CD14-positive monocyte (primary cell): ENCODE measurements at regions not wholly inside any gene's neighbourhood (a gene's known extent, or its start where the extent isn't known, plus 50 kb on each side); places are given as distances from the start of the nearest gene placed in this dataset.

ENCODE experiments used
- DNase-seq, 3 donors: peaks; one replicate each; pipeline ENCODE4 v3.0.0-alpha.2; 2011 to 2022
- H2AFZ ChIP-seq: 2 replicates; pipeline ENCODE4 v1.6.0; 2012; ENCODE audit warnings: mild to moderate bottlenecking, low read depth, low read length, inconsistent platforms; ENCODE audit not compliant: insufficient read depth, poor library complexity, severe bottlenecking
- H3K27ac ChIP-seq, 2 donors: 1 replicate in 1 of 2; 2 replicates in 1 of 2; pipeline ENCODE4 v1.5.1; 2012 to 2013; ENCODE audit warnings: low read length in 2 of 2, control low read depth in 1 of 2, inconsistent platforms in 1 of 2, low read depth in 1 of 2, mild to moderate bottlenecking in 1 of 2
- H3K27me3 ChIP-seq, 2 donors: one replicate each; pipeline versions ENCODE4 v1.6.0 to v1.6.1; 2011 to 2013; ENCODE audit warnings: low read length in 2 of 2; ENCODE audit not compliant: control insufficient read depth in 2 of 2, insufficient read depth in 2 of 2
- H3K36me3 ChIP-seq, 2 donors: replicated peaks in 1 of 2; 1 replicate in 1 of 2; 2 replicates in 1 of 2; pipeline versions ENCODE4 v1.5.1 to v1.6.1; 2012 to 2013; ENCODE audit warnings: low read length in 2 of 2, control low read depth in 1 of 2, inconsistent platforms in 1 of 2, mild to moderate bottlenecking in 1 of 2; ENCODE audit not compliant: insufficient read depth in 2 of 2, control insufficient read depth in 1 of 2
- H3K4me1 ChIP-seq, 2 donors: 1 replicate in 1 of 2; 2 replicates in 1 of 2; pipeline versions ENCODE4 v1.5.1 to v1.6.1; 2012 to 2013; ENCODE audit warnings: low read length in 2 of 2, control low read depth in 1 of 2, inconsistent platforms in 1 of 2, mild to moderate bottlenecking in 1 of 2, moderate library complexity in 1 of 2; ENCODE audit not compliant: insufficient read depth in 2 of 2, control insufficient read depth in 1 of 2
- H3K4me2 ChIP-seq: replicated peaks from 2 replicates; pipeline ENCODE3; 2012; ENCODE audit warnings: low read length, moderate library complexity, mild to moderate bottlenecking; ENCODE audit not compliant: poor library complexity, severe bottlenecking; ENCODE audit errors: extremely low read depth
- H3K4me3 ChIP-seq, 3 experiments: fragments of 200-600 bp in 1 of 3; sonication (generic) in 1 of 3; replicated peaks in 1 of 3; 1 replicate in 2 of 3; 2 replicates in 1 of 3; pipeline ENCODE4 v1.5.1; 2011 to 2013; ENCODE audit warnings: low read length in 3 of 3, mild to moderate bottlenecking in 3 of 3, control low read depth in 2 of 3, low read depth in 2 of 3, inconsistent platforms in 1 of 3, moderate library complexity in 1 of 3
- H3K79me2 ChIP-seq: 2 replicates; pipeline ENCODE4 v1.6.0; 2012; ENCODE audit warnings: mild to moderate bottlenecking, control low read depth, inconsistent platforms, low read length, moderate library complexity; ENCODE audit not compliant: insufficient read depth
- H3K9ac ChIP-seq: 2 replicates; pipeline ENCODE4 v1.6.0; 2017; ENCODE audit warnings: low read length, mild to moderate bottlenecking; ENCODE audit not compliant: insufficient read depth, poor library complexity, severe bottlenecking
- H3K9me3 ChIP-seq, 2 donors: replicated peaks in 1 of 2; 1 replicate in 1 of 2; 2 replicates in 1 of 2; pipeline versions ENCODE4 v1.5.1 to v1.6.1; 2012 to 2013; ENCODE audit warnings: low read length in 2 of 2, control low read depth in 1 of 2; ENCODE audit not compliant: control insufficient read depth in 1 of 2, insufficient read depth in 1 of 2
- H4K20me1 ChIP-seq: 2 replicates; pipeline ENCODE4 v1.6.0; 2012; ENCODE audit warnings: mild to moderate bottlenecking, low read length, control low read depth, moderate library complexity; ENCODE audit not compliant: insufficient read depth
- H3K27ac Mint-ChIP-seq, 7 donors: one replicate each; pipeline ENCODE4 v1.8.0; 2020; ENCODE audit warnings: mild to moderate bottlenecking in 7 of 7, mixed read lengths in 7 of 7, moderate library complexity in 6 of 7, inconsistent platforms in 2 of 7
- H3K27me3 Mint-ChIP-seq, 3 donors: one replicate each; pipeline ENCODE4 v1.8.0; 2021 to 2022; ENCODE audit warnings: low read depth in 3 of 3, mild to moderate bottlenecking in 3 of 3, mixed read lengths in 3 of 3, moderate library complexity in 3 of 3, inconsistent platforms in 1 of 3
- H3K36me3 Mint-ChIP-seq, 2 donors: one replicate each; pipeline ENCODE4 v1.8.0; 2020; ENCODE audit warnings: mixed read lengths in 2 of 2, inconsistent platforms in 1 of 2, mild to moderate bottlenecking in 1 of 2
- H3K4me1 Mint-ChIP-seq: one replicate; pipeline ENCODE4 v1.8.0; 2020; ENCODE audit warnings: mild to moderate bottlenecking, mixed read lengths
- H3K4me3 Mint-ChIP-seq, 2 donors: one replicate each; pipeline ENCODE4 v1.8.0; 2020; ENCODE audit warnings: mild to moderate bottlenecking in 2 of 2, mixed read lengths in 2 of 2, moderate library complexity in 1 of 2
- H3K9me3 Mint-ChIP-seq, 7 donors: one replicate each; pipeline ENCODE4 v1.8.0; 2020 to 2022; ENCODE audit warnings: mixed read lengths in 7 of 7, mild to moderate bottlenecking in 6 of 7, moderate library complexity in 6 of 7, inconsistent platforms in 2 of 7
- WGBS: methylation state at CpG from one replicate; pipeline ENCODE4 v1.1.5; 2013; ENCODE audit warnings: missing lambda C conversion rate; ENCODE audit not compliant: insufficient coverage; 5-methylcytosine and 5-hydroxymethylcytosine counted together
- intact Hi-C, 2 donors: fragments of 100-400 bp; cut with micrococcal nuclease; formaldehyde crosslinking; loops; one replicate each; pipeline versions ENCODE4 v1.15.0 to v1.15.1; 2023
- TF ChIP-seq, protein P1 (sequence below): fragments of 200-600 bp; IDR thresholded peaks from one replicate; pipeline ENCODE4 v1.8.0; 2022; ENCODE audit warnings: antibody characterized with exemption, mild to moderate bottlenecking

DNA sequence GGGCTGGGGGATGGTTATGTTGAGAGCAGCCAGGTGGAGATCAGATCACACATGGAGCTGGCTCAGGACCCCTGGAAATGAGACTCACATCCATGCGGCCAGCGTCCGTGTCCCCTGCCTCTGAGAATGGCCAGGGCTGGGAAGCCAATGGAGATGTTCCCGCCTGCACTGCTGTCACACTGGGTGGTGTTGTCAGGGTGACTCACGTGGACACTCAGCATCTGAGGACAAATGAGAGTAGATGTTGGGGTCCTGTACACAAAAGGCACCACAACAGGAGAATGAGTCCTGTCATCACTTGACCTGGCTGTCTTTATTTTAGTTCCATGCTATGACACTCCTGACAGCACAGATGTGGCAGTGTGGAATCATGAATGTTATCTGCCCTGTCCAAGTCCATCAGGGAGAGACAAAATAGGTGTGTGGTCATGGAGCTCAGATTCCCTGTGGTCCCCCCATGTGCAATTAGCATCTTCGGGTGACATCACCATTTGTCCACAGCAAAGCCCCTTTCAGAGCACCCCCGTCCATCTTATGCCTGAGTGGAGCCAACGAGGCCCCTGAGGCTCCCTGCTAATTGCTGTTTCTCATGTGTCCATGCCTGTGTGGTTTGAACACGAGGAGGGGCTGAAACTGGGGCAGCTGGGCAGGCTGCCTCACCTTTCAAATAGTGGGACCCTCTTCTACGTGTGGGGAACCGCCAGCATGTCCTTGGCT is 393.5 kb downstream of the AACS start:
- TF ChIP-seq, protein P1, sequence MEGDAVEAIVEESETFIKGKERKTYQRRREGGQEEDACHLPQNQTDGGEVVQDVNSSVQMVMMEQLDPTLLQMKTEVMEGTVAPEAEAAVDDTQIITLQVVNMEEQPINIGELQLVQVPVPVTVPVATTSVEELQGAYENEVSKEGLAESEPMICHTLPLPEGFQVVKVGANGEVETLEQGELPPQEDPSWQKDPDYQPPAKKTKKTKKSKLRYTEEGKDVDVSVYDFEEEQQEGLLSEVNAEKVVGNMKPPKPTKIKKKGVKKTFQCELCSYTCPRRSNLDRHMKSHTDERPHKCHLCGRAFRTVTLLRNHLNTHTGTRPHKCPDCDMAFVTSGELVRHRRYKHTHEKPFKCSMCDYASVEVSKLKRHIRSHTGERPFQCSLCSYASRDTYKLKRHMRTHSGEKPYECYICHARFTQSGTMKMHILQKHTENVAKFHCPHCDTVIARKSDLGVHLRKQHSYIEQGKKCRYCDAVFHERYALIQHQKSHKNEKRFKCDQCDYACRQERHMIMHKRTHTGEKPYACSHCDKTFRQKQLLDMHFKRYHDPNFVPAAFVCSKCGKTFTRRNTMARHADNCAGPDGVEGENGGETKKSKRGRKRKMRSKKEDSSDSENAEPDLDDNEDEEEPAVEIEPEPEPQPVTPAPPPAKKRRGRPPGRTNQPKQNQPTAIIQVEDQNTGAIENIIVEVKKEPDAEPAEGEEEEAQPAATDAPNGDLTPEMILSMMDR = no peak
- H4K20me1 ChIP-seq = no peaks in the 10 kb centered on the region
- DNase-seq = no peak
- H3K79me2 ChIP-seq = no peaks in the 10 kb centered on the region
- H3K36me3 ChIP-seq = no peaks in the 10 kb centered on the region
- peaks cover 0 to 6% (median 0%) of the 10 kb centered on the region in 7 donors for H3K9me3 Mint-ChIP-seq
- H3K4me2 ChIP-seq = no peak overlapping the region
- H3K9ac ChIP-seq = no peak overlapping the region
- H3K4me3 Mint-ChIP-seq = no peak overlapping the region
- no peak overlapping the region for H3K27ac ChIP-seq
- no peak overlapping the region for H3K4me3 ChIP-seq
- peaks cover 2 to 4% (median 4%) of the 10 kb centered on the region in 3 donors for H3K27me3 Mint-ChIP-seq
- H3K9me3 ChIP-seq = no peaks in the 10 kb centered on the region
- no peaks in the 10 kb centered on the region for H3K4me1 Mint-ChIP-seq
- H3K4me1 ChIP-seq = no peaks in the 10 kb centered on the region
- H3K36me3 Mint-ChIP-seq = no peaks in the 10 kb centered on the region
- H2AFZ ChIP-seq = no peak overlapping the region
- intact Hi-C loops = no loop called here
- WGBS = 79% methylated on average over 11 of the region's 11 CpGs
- H3K27me3 ChIP-seq = no peaks in the 10 kb centered on the region
- H3K27ac Mint-ChIP-seq = no peak overlapping the region

DNA sequence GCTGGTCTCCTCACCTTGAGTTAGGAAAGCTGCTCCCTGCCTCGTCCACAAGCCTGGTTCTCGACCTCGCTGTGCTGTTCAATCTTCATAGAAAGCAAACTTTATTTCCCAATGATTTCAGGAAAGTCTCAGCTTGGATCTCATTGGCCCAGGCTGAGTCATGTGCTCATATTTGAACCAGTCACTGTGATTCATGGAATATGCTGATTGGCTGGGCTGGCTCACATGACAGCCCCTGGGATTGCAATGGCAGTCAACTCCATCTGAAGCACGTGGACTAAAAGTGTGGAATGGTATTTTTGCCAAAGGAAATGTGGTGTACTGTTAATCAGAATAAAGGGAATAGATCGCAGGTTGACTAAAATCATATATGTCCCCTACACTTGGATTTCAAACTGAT is 396.6 kb downstream of the AACS start:
- 98% methylated on average over 3 of the region's 5 CpGs for WGBS
- DNase-seq = no peak
- intact Hi-C loops = no loop called here

More for the DNA sequence above, 396.6 kb downstream of the AACS start:
- Histone ChIP-seq H3K79me2 (no peaks in the 10 kb centered on the region), H3K36me3 (no peaks in the 10 kb centered on the region), H3K9me3 (no peaks in the 10 kb centered on the region), H3K4me1 (no peaks in the 10 kb centered on the region), H3K4me2 (no peak overlapping the region), H3K9ac (no peak overlapping the region), H4K20me1 (no peaks in the 10 kb centered on the region), H3K27ac (no peak overlapping the region), H2AFZ (no peak overlapping the region), H3K4me3 (no peak overlapping the region), H3K27me3 (no peaks in the 10 kb centered on the region)
- Mint-ChIP-seq H3K36me3 (no peaks in the 10 kb centered on the region), H3K9me3 (peaks cover 0 to 6% (median 0%) of the 10 kb centered on the region in 7 donors), H3K27me3 (peaks cover 0 to 4% (median 3%) of the 10 kb centered on the region in 3 donors), H3K4me1 (no peaks in the 10 kb centered on the region), H3K4me3 (no peak overlapping the region), H3K27ac (no peak overlapping the region)
- TF ChIP-seq, protein P1 = no peak
